ENCODE measurements at regions not wholly inside any gene's neighbourhood (a gene's known extent, or its start where the extent isn't known, plus 50 kb on each side); places are given as distances from the start of the nearest gene placed in this dataset.

DNA sequence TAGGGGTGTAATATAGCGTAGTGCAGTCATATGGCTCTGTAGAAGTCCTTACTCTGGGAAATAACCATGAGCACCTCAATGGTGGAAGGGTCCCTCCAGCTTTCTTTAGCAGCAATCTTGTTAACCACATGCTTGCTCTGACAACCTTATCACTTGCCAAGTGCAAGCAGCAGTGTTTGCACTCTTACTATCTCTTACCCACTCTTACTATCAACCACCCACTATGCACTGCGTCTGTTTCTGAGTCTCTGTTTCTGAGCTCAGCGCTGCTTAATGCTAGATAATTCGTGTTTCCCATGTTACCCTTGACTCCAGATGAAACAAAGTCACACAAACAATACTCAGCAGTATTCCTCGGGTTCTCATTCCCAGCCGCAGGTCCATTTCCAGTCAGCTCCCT is 433.7 kb upstream of the PFKP start:
- TF ChIP-seq, protein P1, sequence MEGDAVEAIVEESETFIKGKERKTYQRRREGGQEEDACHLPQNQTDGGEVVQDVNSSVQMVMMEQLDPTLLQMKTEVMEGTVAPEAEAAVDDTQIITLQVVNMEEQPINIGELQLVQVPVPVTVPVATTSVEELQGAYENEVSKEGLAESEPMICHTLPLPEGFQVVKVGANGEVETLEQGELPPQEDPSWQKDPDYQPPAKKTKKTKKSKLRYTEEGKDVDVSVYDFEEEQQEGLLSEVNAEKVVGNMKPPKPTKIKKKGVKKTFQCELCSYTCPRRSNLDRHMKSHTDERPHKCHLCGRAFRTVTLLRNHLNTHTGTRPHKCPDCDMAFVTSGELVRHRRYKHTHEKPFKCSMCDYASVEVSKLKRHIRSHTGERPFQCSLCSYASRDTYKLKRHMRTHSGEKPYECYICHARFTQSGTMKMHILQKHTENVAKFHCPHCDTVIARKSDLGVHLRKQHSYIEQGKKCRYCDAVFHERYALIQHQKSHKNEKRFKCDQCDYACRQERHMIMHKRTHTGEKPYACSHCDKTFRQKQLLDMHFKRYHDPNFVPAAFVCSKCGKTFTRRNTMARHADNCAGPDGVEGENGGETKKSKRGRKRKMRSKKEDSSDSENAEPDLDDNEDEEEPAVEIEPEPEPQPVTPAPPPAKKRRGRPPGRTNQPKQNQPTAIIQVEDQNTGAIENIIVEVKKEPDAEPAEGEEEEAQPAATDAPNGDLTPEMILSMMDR (IDR thresholded peaks at IDR 0.05; ENCODE audit: extremely low read depth, insufficient read depth, missing control alignments) = no peak
- DNase-seq (ENCODE audit: low spot score) = no peak
- in situ Hi-C loops (cut with MboI; ENCODE audit: low pct_unique_long_range_greater_than_20kb, low sequenced_read_pairs, unreplicated experiment) = no loop called here

DNA sequence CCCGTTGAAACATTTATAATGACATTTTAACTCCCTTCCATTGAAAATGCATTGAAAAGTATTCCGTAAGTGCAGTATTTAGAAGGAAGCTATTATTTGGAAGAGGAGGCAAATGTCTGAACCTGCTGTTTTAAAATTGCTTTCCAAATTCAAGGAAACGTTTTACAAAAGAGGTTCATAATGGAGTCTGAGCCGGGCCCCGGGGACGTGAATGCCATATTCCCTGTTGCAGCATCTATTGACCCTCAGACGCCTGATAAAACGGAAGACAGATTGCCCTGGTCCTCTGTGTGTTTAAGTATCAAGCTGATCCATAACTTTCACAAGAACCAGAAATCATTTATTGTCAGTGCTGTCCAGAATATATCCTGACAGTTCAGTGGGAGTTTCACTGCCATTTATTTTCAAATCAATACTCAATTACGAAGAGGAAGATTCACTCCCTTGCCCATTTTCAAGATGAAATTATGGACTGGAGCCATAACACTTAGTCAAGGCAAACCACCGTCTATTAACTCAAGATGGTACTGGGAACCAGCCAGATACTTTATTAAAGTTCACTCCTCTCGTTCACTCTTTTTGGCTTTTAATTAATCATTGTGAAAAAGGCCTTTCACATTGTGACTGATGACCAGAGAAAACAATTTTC is 435.7 kb upstream of the PFKP start:
- TF ChIP-seq, protein P1 (IDR thresholded peaks at IDR 0.05; ENCODE audit: extremely low read depth, insufficient read depth, missing control alignments) = no peak
- no peak for DNase-seq (ENCODE audit: low spot score)
- in situ Hi-C loops (cut with MboI; ENCODE audit: low pct_unique_long_range_greater_than_20kb, low sequenced_read_pairs, unreplicated experiment) = no loop called here

DNA sequence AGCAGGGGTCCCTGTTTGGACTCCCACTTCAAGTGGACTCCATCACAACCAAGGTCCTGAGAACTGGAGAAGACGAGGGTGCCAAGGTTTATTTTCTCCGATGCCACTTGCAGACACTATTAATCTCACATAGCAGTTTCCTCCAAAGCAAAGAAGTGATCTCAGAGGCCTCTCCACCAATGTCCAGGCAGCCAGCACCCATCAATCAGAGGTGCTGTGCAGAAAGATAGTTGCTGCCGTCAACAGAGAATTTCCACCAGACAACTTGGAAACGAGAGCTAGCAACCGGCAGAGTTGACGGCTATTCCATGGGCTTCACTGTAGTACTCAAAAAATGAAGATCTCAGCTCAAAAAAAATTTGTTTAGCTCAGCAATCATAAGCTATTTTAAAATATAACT is 438.6 kb upstream of the PFKP start:
- TF ChIP-seq, protein P1 (IDR thresholded peaks at IDR 0.05; ENCODE audit: extremely low read depth, insufficient read depth, missing control alignments) = no peak
- DNase-seq (ENCODE audit: low spot score) = no peak
- in situ Hi-C loops (cut with MboI; ENCODE audit: low pct_unique_long_range_greater_than_20kb, low sequenced_read_pairs, unreplicated experiment) = no loop called here

DNA sequence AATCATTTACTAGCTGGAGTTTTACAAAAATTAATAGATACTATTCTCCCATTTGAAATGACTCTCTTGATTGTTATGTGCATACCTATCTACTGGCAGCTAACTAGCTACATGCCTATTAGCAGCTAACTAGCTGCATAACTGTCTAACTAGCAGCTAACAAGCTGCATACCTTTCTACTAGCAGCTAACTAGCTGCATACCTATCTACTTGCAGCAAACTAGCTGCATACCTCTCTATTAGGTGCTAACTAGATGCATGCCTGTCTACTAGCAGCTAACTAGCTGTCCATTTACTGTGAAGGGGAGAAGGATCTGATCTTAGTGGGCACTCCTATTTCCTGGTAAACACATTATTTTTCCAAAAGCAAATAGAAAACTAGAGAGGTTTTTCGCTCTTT is 439.4 kb upstream of the PFKP start:
- in situ Hi-C loops (cut with MboI; ENCODE audit: low pct_unique_long_range_greater_than_20kb, low sequenced_read_pairs, unreplicated experiment) = no loop called here
- TF ChIP-seq, protein P1 (IDR thresholded peaks at IDR 0.05; ENCODE audit: extremely low read depth, insufficient read depth, missing control alignments) = no peak
- DNase-seq (ENCODE audit: low spot score) = no peak

DNA sequence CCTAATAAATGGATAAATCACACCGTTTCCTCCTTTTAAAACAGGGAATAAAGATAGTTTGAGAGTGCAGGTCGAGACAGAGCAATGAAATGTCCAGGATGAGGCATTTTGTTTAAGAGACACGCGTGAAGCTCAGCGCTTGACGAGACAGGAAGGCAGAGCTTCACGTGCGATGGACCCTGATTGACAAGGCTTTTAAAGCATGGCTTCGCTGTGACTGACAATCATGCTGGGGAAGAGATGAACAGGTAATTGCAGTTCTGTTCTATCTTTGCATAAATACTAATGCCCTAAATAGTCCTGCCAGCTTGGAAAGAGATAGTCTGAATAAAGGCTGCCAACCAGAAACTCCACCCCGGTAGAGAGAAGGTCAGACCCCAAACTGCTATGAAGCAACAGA is 442.3 kb upstream of the PFKP start:
- in situ Hi-C loops (cut with MboI; ENCODE audit: low pct_unique_long_range_greater_than_20kb, low sequenced_read_pairs, unreplicated experiment) = no loop called here
- TF ChIP-seq, protein P1 (IDR thresholded peaks at IDR 0.05; ENCODE audit: extremely low read depth, insufficient read depth, missing control alignments) = no peak
- DNase-seq (ENCODE audit: low spot score) = no peak

DNA sequence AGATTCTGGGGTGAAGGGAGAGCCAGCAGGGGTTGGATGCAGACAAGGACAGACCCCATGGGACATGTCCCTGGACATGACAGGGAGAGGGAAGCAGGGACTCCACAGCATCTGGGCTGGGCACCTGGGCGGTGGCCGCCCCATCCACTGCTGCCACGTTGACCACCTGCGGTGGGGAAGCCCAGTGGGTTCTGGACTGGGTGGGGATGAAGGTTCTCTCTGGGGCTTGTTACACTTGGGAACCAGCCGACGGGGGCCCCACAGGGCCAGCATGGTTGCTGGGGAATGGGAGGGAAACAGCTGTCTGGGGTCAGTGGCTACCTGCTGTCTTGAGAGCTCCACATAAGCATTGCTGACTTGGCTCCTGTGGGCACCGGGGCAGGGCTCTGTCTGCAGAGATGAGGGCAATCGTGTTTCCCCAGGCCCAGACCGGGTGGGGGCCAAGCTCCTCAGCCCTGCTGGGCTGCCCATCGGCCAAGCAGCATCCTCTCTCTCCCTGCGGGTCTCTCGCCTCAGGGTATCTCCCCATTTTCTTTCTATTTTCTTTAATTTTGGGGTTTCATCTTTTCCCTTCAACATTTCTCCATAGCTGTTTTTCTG is 443.6 kb upstream of the PFKP start:
- TF ChIP-seq, protein P1 (IDR thresholded peaks at IDR 0.05; ENCODE audit: extremely low read depth, insufficient read depth, missing control alignments) = no peak
- DNase-seq (ENCODE audit: low spot score) = no peak
- in situ Hi-C loops (cut with MboI; ENCODE audit: low pct_unique_long_range_greater_than_20kb, low sequenced_read_pairs, unreplicated experiment) = no loop called here

Data from GM13977 (cell line).